A673 (cell line): ENCODE measurements at regions not wholly inside any gene's neighbourhood (a gene's known extent, or its start where the extent isn't known, plus 50 kb on each side); places are given as distances from the start of the nearest gene placed in this dataset.

Source experiments
- BruUV-seq: library from RNA; stranded (reverse); fragments of 400-500 nt; replicated peaks from 2 replicates; lab custom pipeline; 2021; lab: Mats Ljungman, UMichigan
- CTCF ChIA-PET: fragments of 300-600 bp; sonication (Branson Sonifier 250); formaldehyde crosslinking; loops from one replicate; lab custom pipeline; 2022; ENCODE audit warnings: antibody characterized with exemption; lab: Charles Lee
- POLR2A ChIA-PET: fragments of 300-600 bp; sonication (Branson Sonifier 250); formaldehyde crosslinking; loops from one replicate; lab custom pipeline; 2022; ENCODE audit warnings: antibody characterized with exemption; ENCODE audit not compliant: low non-redundant PET; lab: Charles Lee
- DNase-seq: peaks from one replicate; pipeline ENCODE4 v3.0.0-alpha.2; 2015; ENCODE audit warnings: low spot score
- H3K27ac ChIP-seq: fragments of 200-600 bp; sonication (generic); 2 replicates; pipeline ENCODE4 v1.5.1; 2016; ENCODE audit warnings: mixed run types, low read depth, mild to moderate bottlenecking, mixed read lengths, antibody characterized with exemption, low read length; ENCODE audit not compliant: poor library complexity, severe bottlenecking
- H3K27me3 ChIP-seq: fragments of 200-600 bp; sonication (generic); replicated peaks from 2 replicates; pipeline ENCODE4 v1.6.1; 2017; ENCODE audit warnings: mixed run types, low read depth, mild to moderate bottlenecking, mixed read lengths, antibody characterized with exemption, low read length; ENCODE audit not compliant: insufficient read depth, poor library complexity
- H3K36me3 ChIP-seq: fragments of 200-600 bp; sonication (generic); 2 replicates; pipeline ENCODE4 v1.6.1; 2016; ENCODE audit warnings: mixed run types, mild to moderate bottlenecking, mixed read lengths, antibody characterized with exemption, low read length; ENCODE audit not compliant: insufficient read depth, poor library complexity, severe bottlenecking
- H3K4me1 ChIP-seq: fragments of 200-600 bp; sonication (generic); 2 replicates; pipeline ENCODE4 v1.6.1; 2017; ENCODE audit warnings: mixed run types, mild to moderate bottlenecking, mixed read lengths, antibody characterized with exemption, low read length; ENCODE audit not compliant: insufficient read depth, poor library complexity, severe bottlenecking
- H3K4me3 ChIP-seq: fragments of 200-600 bp; sonication (generic); 2 replicates; pipeline ENCODE4 v1.5.1; 2016; ENCODE audit warnings: low read depth, mixed run types, mild to moderate bottlenecking, mixed read lengths, low read length; ENCODE audit not compliant: poor library complexity, severe bottlenecking
- H3K9me3 ChIP-seq: fragments of 200-600 bp; sonication (generic); 2 replicates; pipeline ENCODE4 v1.6.1; 2016; ENCODE audit warnings: mixed run types, low read depth, mild to moderate bottlenecking, mixed read lengths, antibody characterized with exemption, low read length; ENCODE audit not compliant: poor library complexity, severe bottlenecking
- EZH2 ChIP-seq: fragments of 200-600 bp; sonication (generic); IDR thresholded peaks from 2 replicates; pipeline ENCODE4 v1.6.1; 2017; ENCODE audit warnings: borderline replicate concordance, low read depth, mild to moderate bottlenecking, mixed read lengths, antibody characterized with exemption, low read length; ENCODE audit not compliant: poor library complexity, severe bottlenecking
- intact Hi-C: fragments of 100-400 bp; cut with micrococcal nuclease; formaldehyde crosslinking; loops from one replicate; pipeline ENCODE4 v1.10.0; 2022; ENCODE audit not compliant: unreplicated experiment
- TF ChIP-seq, protein P1 (sequence below): fragments of 300-800, 200-600 bp; sonication (generic); conservative IDR thresholded peaks from 2 replicates; pipeline ENCODE4 v1.5.1; 2017; ENCODE audit warnings: low read depth, mild to moderate bottlenecking, antibody characterized with exemption, low read length, moderate library complexity, mixed read lengths

DNA sequence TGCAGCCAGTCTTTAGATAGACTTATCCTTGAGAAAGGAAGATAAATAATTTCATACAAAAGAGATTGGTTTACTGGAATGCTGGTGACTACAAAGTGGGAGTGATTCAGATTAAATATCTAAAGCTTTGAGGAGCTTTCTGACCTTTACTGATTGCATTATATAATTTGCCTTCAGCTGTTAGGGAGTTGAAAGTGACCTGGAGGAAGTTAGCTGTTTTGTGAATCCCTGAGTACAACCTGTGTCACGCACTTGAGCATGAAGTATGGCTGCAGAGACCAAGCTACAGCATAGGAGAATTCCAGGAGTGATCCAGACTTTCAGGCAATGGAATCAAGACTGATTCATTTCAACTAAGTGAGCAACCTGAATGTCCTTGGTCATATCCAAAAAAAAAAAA lies 1848.3 kb upstream of the RAG2 start:
- H3K4me3 ChIP-seq = no peak overlapping the region
- no peaks in the 10 kb centered on the region for H3K36me3 ChIP-seq
- ChIA-PET CTCF (no interaction called here), POLR2A (no interaction called here)
- TF ChIP-seq, protein P1, sequence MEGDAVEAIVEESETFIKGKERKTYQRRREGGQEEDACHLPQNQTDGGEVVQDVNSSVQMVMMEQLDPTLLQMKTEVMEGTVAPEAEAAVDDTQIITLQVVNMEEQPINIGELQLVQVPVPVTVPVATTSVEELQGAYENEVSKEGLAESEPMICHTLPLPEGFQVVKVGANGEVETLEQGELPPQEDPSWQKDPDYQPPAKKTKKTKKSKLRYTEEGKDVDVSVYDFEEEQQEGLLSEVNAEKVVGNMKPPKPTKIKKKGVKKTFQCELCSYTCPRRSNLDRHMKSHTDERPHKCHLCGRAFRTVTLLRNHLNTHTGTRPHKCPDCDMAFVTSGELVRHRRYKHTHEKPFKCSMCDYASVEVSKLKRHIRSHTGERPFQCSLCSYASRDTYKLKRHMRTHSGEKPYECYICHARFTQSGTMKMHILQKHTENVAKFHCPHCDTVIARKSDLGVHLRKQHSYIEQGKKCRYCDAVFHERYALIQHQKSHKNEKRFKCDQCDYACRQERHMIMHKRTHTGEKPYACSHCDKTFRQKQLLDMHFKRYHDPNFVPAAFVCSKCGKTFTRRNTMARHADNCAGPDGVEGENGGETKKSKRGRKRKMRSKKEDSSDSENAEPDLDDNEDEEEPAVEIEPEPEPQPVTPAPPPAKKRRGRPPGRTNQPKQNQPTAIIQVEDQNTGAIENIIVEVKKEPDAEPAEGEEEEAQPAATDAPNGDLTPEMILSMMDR = no peak
- no peaks in the 10 kb centered on the region for H3K27me3 ChIP-seq
- no peak for DNase-seq
- no peaks in the 10 kb centered on the region for H3K4me1 ChIP-seq
- no peak overlapping the region for H3K27ac ChIP-seq
- intact Hi-C loops = no loop called here
- no TSS peak for BruUV-seq
- no peaks in the 10 kb centered on the region for H3K9me3 ChIP-seq

DNA sequence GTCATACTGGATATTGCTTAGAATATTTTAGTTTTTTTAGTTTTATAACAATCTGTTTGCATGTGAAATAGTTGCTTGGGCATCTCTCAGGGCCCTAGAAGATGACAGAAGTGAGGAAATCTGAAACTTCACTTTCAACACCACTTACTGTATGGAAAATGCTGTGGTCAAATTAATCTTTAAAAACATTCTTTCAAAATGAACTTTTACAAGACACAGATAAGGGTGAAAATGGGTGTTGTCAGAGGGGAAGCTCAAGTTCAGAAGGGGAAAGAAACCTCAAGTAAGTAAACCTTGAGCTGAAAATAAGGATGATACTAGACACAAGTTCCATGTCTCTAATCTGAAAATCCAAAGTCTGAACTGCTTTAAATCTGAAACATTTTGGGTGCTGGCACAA lies 1840.1 kb upstream of the RAG2 start:
- no peaks in the 10 kb centered on the region for H3K4me1 ChIP-seq
- no peaks in the 10 kb centered on the region for H3K27me3 ChIP-seq
- H3K9me3 ChIP-seq = no peaks in the 10 kb centered on the region
- BruUV-seq = no TSS peak
- CTCF ChIA-PET = no interaction called here
- TF ChIP-seq, protein P1 = no peak
- TF ChIP-seq EZH2 = no peak
- H3K4me3 ChIP-seq = no peak overlapping the region
- DNase-seq = no peak
- no peak overlapping the region for H3K27ac ChIP-seq
- POLR2A ChIA-PET = no interaction called here
- no peaks in the 10 kb centered on the region for H3K36me3 ChIP-seq
- intact Hi-C loops = no loop called here

DNA sequence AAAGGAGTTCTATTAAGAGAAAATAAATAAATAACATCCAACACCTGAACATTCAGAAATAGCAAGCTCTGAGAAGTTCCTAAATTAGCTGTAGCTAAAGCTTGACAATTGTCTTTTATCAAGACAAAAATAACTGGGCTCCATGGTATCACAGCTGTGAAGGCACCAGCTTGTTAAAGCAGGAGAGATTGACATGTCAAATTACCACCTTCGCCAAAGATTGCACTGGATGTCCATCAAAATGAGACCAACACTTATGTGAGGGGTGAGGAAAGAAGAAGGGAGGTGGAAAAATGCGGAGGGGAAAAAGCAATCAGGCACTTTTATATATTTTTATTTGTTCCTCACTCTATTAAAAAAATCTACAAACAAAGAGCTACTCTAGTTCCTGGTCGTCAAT lies 1827.5 kb upstream of the RAG2 start:
- POLR2A ChIA-PET = no interaction called here
- BruUV-seq = no TSS peak
- no peaks in the 10 kb centered on the region for H3K9me3 ChIP-seq
- H3K4me3 ChIP-seq = no peak overlapping the region
- no peaks in the 10 kb centered on the region for H3K27me3 ChIP-seq
- CTCF ChIA-PET = no interaction called here
- H3K4me1 ChIP-seq = no peaks in the 10 kb centered on the region
- H3K27ac ChIP-seq = no peak overlapping the region
- H3K36me3 ChIP-seq = no peaks in the 10 kb centered on the region
- intact Hi-C loops = no loop called here
- TF ChIP-seq, protein P1 = no peak
- no peak for TF ChIP-seq EZH2
- DNase-seq = no peak
